Astrocyte of the spinal cord (primary cell): ENCODE measurements at regions not wholly inside any gene's neighbourhood (a gene's known extent, or its start where the extent isn't known, plus 50 kb on each side); places are given as distances from the start of the nearest gene placed in this dataset.

Source experiments
- DNase-seq: peaks from one replicate; pipeline ENCODE4 v3.0.0; 2011; ENCODE audit warnings: low read depth, low spot score
- H3K4me3 ChIP-seq: 2 replicates; pipeline ENCODE4 v1.5.1; 2011; ENCODE audit warnings: low read depth, mild to moderate bottlenecking, low read length, moderate library complexity
- in situ Hi-C: cut with HindIII; loops from 2 replicates; pipeline ENCODE4 v1.10.0; 2017; ENCODE audit warnings: low sequenced_read_pairs
- TF ChIP-seq, protein P1 (sequence below): IDR thresholded peaks from 2 replicates; pipeline ENCODE4 v1.5.1; 2012; ENCODE audit warnings: low read depth, mild to moderate bottlenecking, low read length, inconsistent platforms

DNA sequence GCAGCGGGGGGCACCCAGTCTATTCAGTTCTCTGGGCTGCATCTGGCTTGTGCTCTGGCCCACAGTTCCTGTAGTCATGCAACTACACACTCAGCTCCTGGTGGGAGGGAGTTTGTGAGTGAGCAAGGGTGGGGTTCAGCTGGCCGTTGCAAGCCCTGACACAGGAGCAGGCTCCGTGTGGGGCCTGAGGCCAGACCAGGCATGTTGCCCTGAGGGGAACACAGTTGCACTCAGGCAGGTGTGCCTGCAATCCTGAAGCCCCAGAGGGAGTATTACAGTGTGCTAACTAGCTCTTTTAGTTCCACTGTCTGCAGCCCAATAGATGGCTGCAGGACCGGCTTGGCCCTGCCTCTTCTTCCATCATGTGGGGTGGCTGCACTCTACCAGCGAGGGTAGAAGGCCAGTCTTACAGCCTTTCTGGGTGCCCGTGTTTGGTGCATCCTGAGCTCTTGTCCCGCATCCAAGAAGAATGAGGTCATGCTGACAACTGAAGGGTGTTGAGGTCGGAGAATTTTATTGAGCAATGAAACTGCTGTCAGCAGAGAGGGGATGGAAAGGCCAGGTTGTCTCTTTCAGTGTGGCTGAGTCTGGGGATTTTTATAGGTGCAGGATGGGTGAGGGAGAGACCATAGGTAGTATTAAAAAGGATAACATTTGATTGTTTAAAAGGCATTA, 49.9 kb upstream of the ELAC2 start:
- in situ Hi-C loops: no loop called here
- TF ChIP-seq, protein P1, sequence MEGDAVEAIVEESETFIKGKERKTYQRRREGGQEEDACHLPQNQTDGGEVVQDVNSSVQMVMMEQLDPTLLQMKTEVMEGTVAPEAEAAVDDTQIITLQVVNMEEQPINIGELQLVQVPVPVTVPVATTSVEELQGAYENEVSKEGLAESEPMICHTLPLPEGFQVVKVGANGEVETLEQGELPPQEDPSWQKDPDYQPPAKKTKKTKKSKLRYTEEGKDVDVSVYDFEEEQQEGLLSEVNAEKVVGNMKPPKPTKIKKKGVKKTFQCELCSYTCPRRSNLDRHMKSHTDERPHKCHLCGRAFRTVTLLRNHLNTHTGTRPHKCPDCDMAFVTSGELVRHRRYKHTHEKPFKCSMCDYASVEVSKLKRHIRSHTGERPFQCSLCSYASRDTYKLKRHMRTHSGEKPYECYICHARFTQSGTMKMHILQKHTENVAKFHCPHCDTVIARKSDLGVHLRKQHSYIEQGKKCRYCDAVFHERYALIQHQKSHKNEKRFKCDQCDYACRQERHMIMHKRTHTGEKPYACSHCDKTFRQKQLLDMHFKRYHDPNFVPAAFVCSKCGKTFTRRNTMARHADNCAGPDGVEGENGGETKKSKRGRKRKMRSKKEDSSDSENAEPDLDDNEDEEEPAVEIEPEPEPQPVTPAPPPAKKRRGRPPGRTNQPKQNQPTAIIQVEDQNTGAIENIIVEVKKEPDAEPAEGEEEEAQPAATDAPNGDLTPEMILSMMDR: no peak
- no peak overlapping the region for H3K4me3 ChIP-seq
- no peak for DNase-seq
